ENCODE measurements at regions not wholly inside any gene's neighbourhood (a gene's known extent, or its start where the extent isn't known, plus 50 kb on each side); places are given as distances from the start of the nearest gene placed in this dataset.

DNA sequence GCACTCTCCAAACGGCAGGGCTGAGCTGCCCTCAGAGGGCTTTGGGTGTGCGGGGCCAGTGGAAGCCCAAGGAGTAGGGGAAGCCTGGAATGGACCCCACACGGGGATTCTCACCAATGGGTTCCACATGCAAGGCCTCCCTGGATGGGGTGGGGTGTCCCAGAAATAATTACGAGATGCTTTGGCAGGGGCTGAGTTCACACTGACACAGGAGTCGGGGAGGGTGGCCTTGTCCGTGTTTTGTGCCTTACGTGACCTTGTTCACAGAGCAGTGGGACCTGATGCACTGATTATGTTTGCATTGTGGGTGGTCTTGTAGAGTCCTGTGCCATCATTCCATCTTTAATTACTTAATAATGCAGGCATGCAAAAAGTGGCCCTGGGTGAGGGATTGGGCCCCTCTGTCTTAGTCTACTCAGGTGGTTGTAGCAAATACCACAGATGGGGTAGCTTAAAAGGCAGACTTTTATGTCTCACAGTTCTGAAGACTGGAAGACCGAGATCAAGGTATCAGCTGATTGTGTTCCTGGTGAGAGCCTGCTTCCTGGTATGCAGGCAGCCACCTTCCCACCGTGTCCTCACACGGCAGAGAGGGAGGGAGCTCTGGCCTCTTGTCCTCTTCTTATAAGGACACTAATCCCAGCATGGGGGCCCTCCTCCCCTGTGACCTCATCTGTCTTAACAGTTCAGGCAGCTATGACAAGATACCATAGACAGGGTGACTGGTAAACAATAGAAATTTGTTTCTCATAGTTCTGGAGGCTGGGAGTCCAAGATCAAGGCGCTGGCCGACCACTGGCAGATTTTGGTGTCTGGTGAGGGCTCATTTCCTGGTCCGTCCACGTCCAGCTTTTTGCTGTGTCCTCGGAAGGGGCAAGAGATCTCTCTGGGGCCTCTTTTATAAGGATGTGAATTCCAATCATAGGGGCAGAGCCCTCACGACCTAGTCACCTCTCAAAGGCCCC, 239.4 kb downstream of the IRF8 start:
- H3K4me1 ChIP-seq (ENCODE audit: control insufficient read depth in 1 of 2, insufficient read depth in 2 of 2, low read length in 2 of 2): peaks cover 0 to 7% of the 10 kb centered on the region in 2 experiments; a peak in 2 of 4 replicates
- no peaks in the 10 kb centered on the region for H3K36me3 ChIP-seq (ENCODE audit: control insufficient read depth in 1 of 2, insufficient read depth in 2 of 2, low read length in 2 of 2)
- no peaks in the 10 kb centered on the region for H3K9me2 ChIP-seq (ENCODE audit: insufficient read depth)
- ATAC-seq: no peak
- no peak overlapping the region for H3K9ac ChIP-seq (ENCODE audit: low read length)
- no peaks in the 10 kb centered on the region for H3K79me2 ChIP-seq (ENCODE audit: insufficient read depth, low read length)
- peaks cover 3% of the 10 kb centered on the region for H3K27me3 ChIP-seq (ENCODE audit: insufficient read depth, low read length)
- no peak overlapping the region for H3K4me3 ChIP-seq (replicated peaks in 1 of 2; ENCODE audit: low read depth in 1 of 2, low read length in 2 of 2)
- DNase-seq (ENCODE audit: low read depth, low spot score): no peak
- TF ChIP-seq EZH2phosphoT487 (IDR thresholded peaks at IDR 0.05; ENCODE audit: borderline replicate concordance): no peak
- no peak for TF ChIP-seq FOSL1 (IDR thresholded peaks at IDR 0.05; ENCODE audit: low read depth)
- no peak for TF ChIP-seq JUND (IDR thresholded peaks at IDR 0.05)
- TF ChIP-seq ZFX (IDR thresholded peaks at IDR 0.05): no peak
- no peak for TF ChIP-seq POLR2AphosphoS5 (IDR thresholded peaks at IDR 0.05; ENCODE audit: low read depth, low read length)
- no peak for TF ChIP-seq CBX3 (IDR thresholded peaks at IDR 0.05; ENCODE audit: low read depth)
- TF ChIP-seq, protein P1, sequence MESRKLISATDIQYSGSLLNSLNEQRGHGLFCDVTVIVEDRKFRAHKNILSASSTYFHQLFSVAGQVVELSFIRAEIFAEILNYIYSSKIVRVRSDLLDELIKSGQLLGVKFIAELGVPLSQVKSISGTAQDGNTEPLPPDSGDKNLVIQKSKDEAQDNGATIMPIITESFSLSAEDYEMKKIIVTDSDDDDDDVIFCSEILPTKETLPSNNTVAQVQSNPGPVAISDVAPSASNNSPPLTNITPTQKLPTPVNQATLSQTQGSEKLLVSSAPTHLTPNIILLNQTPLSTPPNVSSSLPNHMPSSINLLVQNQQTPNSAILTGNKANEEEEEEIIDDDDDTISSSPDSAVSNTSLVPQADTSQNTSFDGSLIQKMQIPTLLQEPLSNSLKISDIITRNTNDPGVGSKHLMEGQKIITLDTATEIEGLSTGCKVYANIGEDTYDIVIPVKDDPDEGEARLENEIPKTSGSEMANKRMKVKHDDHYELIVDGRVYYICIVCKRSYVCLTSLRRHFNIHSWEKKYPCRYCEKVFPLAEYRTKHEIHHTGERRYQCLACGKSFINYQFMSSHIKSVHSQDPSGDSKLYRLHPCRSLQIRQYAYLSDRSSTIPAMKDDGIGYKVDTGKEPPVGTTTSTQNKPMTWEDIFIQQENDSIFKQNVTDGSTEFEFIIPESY (IDR thresholded peaks at IDR 0.05; ENCODE audit: extremely low read depth, insufficient replicate concordance, low read length): no peak
- TF ChIP-seq CEBPB (IDR thresholded peaks at IDR 0.05; ENCODE audit: low read depth): no peak
- TF ChIP-seq, protein P2, sequence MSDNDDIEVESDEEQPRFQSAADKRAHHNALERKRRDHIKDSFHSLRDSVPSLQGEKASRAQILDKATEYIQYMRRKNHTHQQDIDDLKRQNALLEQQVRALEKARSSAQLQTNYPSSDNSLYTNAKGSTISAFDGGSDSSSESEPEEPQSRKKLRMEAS (IDR thresholded peaks at IDR 0.05): no peak
- TF ChIP-seq YY1 (IDR thresholded peaks at IDR 0.05; ENCODE audit: extremely low read depth, insufficient replicate concordance, low read depth, low read length): no peak
- no peak for TF ChIP-seq EGR1 (IDR thresholded peaks at IDR 0.05; ENCODE audit: low read depth)
- no peak for TF ChIP-seq SP1 (IDR thresholded peaks at IDR 0.05; ENCODE audit: low read depth)
- no peak for TF ChIP-seq ZNF274 (IDR thresholded peaks at IDR 0.05; ENCODE audit: low read depth, low read length)
- TF ChIP-seq TCF7L2 (IDR thresholded peaks at IDR 0.05; ENCODE audit: borderline replicate concordance, extremely low read depth, insufficient read depth, insufficient read length): no peak
- no peak for TF ChIP-seq POLR2A (IDR thresholded peaks at IDR 0.05; ENCODE audit: borderline replicate concordance, extremely low read depth, insufficient read depth, insufficient read length)
- TF ChIP-seq, protein P3, sequence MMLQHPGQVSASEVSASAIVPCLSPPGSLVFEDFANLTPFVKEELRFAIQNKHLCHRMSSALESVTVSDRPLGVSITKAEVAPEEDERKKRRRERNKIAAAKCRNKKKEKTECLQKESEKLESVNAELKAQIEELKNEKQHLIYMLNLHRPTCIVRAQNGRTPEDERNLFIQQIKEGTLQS (IDR thresholded peaks at IDR 0.05): no peak
- H3K9me3 ChIP-seq (ENCODE audit: control insufficient read depth in 1 of 2, insufficient read depth in 1 of 2, low read depth in 1 of 2, low read length in 2 of 2): no peaks in the 10 kb centered on the region
- no peaks in the 10 kb centered on the region for H4K20me1 ChIP-seq (ENCODE audit: insufficient read depth)
- no peak overlapping the region for H3K27ac ChIP-seq (ENCODE audit: low read depth, low read length)
- CTCF ChIA-PET: no interaction called here
- intact Hi-C loops (cut with micrococcal nuclease): no loop called here
- POLR2A ChIA-PET: no interaction called here
- H2AFZ ChIP-seq (ENCODE audit: low read depth, low read length, poor library complexity, severe bottlenecking): no peak overlapping the region
- no peak overlapping the region for H3K4me2 ChIP-seq (ENCODE audit: low read length)
- no TSS peak for BruUV-seq (replicated peaks)
- RAD21 ChIA-PET (ENCODE audit: low non-redundant PET in 1 of 2, low total read pairs in 2 of 2, uncharacterized antibody in 2 of 2, unreplicated experiment in 2 of 2): no interaction called here
